ENCODE measurements at regions not wholly inside any gene's neighbourhood (a gene's known extent, or its start where the extent isn't known, plus 50 kb on each side); places are given as distances from the start of the nearest gene placed in this dataset.

- TF ChIP-seq CTCF (IDR thresholded peaks at IDR 0.05) (no peak), EZH2phosphoT487 (IDR thresholded peaks at IDR 0.05) (no peak)
These were observed 97.7 kb upstream of the PDHA2 start for GRCh38 chr4:95742179-95742578.
